ENCODE measurements at regions not wholly inside any gene's neighbourhood (a gene's known extent, or its start where the extent isn't known, plus 50 kb on each side); places are given as distances from the start of the nearest gene placed in this dataset.

- TF ChIP-seq NFE2L2 (IDR thresholded peaks at IDR 0.05; ENCODE audit: low read depth, low read length) (no peak), CTCF (conservative IDR thresholded peaks at IDR 0.05; ENCODE audit: low read depth, low read length) (no peak), POLR2A (IDR thresholded peaks at IDR 0.05; ENCODE audit: low read depth, low read length) (no peak), MXI1 (IDR thresholded peaks at IDR 0.05; ENCODE audit: borderline replicate concordance, low read depth, low read length) (no peak)
Measured at GRCh38 chr9:86408121-86408520, 53.9 kb upstream of the TUT7 start.
